ENCODE measurements at regions not wholly inside any gene's neighbourhood (a gene's known extent, or its start where the extent isn't known, plus 50 kb on each side); places are given as distances from the start of the nearest gene placed in this dataset.

DNA sequence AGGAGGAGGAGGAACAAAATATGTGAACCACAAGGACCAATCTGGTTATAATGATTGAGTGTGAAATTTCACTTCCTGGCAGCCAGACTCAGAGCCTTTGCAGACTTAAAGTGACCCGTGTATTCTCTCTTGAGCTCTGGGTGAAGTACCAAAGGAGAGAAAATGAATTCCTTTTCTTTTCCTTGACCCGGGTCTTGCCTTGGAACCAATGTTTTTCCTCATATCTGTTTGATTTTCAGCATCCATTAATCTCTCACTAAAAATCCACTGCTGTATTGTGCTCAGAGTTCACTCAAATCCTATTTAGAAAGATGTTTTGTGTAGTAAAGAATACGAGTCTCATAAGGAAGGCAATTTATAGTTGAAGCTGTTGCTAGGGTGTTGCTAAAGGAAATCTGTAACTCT is 78.3 kb upstream of the C1QTNF7 start:
- TF ChIP-seq, protein P1, sequence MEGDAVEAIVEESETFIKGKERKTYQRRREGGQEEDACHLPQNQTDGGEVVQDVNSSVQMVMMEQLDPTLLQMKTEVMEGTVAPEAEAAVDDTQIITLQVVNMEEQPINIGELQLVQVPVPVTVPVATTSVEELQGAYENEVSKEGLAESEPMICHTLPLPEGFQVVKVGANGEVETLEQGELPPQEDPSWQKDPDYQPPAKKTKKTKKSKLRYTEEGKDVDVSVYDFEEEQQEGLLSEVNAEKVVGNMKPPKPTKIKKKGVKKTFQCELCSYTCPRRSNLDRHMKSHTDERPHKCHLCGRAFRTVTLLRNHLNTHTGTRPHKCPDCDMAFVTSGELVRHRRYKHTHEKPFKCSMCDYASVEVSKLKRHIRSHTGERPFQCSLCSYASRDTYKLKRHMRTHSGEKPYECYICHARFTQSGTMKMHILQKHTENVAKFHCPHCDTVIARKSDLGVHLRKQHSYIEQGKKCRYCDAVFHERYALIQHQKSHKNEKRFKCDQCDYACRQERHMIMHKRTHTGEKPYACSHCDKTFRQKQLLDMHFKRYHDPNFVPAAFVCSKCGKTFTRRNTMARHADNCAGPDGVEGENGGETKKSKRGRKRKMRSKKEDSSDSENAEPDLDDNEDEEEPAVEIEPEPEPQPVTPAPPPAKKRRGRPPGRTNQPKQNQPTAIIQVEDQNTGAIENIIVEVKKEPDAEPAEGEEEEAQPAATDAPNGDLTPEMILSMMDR (IDR thresholded peaks at IDR 0.05 in 4 of 5, conservative IDR thresholded peaks at IDR 0.05 in 1 of 5): no peak
- no peak for TF ChIP-seq POLR2A (IDR thresholded peaks at IDR 0.05)

Data from gastrocnemius medialis (tissue), 4 donors.